ENCODE measurements at regions not wholly inside any gene's neighbourhood (a gene's known extent, or its start where the extent isn't known, plus 50 kb on each side); places are given as distances from the start of the nearest gene placed in this dataset.

DNA sequence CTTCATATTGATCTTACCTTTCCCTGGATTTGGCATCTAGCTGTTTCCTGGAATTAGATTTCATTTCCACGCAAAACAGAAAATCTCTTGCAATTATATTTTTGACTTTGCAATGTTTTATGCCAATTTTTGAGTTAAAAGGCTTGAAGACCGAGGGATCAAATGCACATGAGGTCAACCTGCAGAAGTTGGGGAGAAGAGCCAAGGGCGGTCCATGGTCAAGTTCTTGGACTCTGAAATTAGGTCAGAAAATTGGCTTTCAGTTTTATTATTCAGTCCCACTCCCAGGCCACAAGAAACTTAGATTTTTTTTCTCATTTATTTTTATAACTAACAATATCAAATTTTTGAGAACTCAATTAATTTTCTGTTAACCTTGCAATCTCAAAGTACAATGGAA lies 499.1 kb upstream of the USP24 start:
- Mint-ChIP-seq H3K36me3 (no peaks in the 10 kb centered on the region), H3K4me3 (no peak overlapping the region), H3K9me3 (no peaks in the 10 kb centered on the region), H3K4me1 (no peaks in the 10 kb centered on the region), H3K27ac (no peak overlapping the region), H3K27me3 (peaks cover 0 to 4% of the 10 kb centered on the region in 2 donors)
- DNase-seq (no peak), ATAC-seq (replicated peaks) (no peak)

DNA sequence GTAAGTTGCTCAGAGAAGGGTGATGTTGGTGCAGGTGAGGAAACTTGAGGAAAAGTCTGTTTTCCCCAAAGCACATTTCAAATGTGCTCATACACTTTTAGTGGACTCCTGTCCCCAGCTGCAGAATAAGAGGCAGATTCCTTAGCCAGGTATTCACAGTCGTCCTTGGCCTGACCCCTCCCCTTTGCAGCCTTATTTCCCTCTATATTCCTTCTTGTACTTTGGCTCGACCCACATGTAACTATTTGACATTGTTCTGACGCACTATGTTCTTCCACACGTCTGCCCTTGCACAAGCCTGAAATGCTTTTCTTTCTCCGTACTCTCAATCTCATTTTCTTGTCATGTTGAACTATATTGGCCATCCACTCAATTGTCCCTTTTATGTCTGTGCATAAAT lies 498.4 kb upstream of the USP24 start:
- Mint-ChIP-seq H3K4me1 (no peaks in the 10 kb centered on the region), H3K36me3 (no peaks in the 10 kb centered on the region), H3K9me3 (no peaks in the 10 kb centered on the region), H3K27ac (no peak overlapping the region), H3K4me3 (no peak overlapping the region), H3K27me3 (peaks cover 0 to 4% of the 10 kb centered on the region in 2 donors)
- ATAC-seq (replicated peaks) (no peak), DNase-seq (no peak)

- DNase-seq (no peak), ATAC-seq (replicated peaks) (no peak)
- H3K27ac Mint-ChIP-seq, result no peak overlapping the region
- H3K27me3 Mint-ChIP-seq, result peaks cover 0 to 4% of the 10 kb centered on the region in 2 donors
- no peaks in the 10 kb centered on the region for H3K36me3 Mint-ChIP-seq
- no peaks in the 10 kb centered on the region for H3K4me1 Mint-ChIP-seq
- no peaks in the 10 kb centered on the region for H3K9me3 Mint-ChIP-seq
- H3K4me3 Mint-ChIP-seq, result no peak overlapping the region
Observed at GRCh38 chr1:55712148-55712547, 497.0 kb upstream of the USP24 start.

DNA sequence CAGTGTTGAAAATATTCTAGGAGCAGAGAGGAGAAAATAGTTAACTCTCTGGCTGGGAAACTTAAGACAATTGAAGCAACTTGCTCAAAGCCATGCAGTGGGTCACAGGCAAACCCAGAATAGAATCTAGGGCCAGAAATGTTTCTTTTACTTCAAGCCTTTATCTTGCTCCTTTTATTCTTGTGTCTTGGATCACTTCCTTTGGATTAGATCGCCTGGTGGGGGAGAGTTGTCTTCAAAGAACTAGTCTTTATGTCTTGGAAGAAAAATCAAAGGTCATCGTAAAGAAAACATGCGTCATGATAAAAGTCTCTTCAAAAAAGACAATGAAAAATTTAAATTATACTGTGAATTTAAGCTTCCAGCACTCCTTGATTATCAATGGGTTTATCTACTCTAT lies 493.6 kb upstream of the USP24 start:
- DNase-seq, result no peak
- Mint-ChIP-seq H3K27me3 (peaks cover 0 to 4% of the 10 kb centered on the region in 2 donors), H3K36me3 (no peaks in the 10 kb centered on the region), H3K27ac (no peak overlapping the region), H3K4me1 (no peaks in the 10 kb centered on the region), H3K9me3 (no peaks in the 10 kb centered on the region), H3K4me3 (no peak overlapping the region)
- ATAC-seq (replicated peaks), result no peak

DNA sequence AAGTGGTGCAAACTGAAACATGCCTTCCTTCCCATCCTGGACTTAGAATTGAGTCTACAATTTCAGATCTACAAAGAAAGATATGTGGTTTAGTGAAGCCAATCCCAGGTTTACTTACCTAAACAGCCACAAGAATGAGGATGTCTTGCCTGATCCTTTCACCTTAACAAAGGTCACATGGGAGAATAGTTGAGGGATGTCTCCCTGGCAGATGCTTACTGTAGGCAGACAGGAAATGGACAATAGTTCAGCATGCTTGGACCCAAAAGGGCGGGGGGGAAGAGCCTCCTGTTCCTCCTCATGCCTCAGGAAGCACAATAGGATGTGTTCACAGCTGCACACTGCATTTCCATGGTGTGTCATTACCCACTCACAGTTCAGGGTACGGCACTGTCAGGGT lies 492.7 kb upstream of the USP24 start:
- ATAC-seq (replicated peaks), result no peak
- no peaks in the 10 kb centered on the region for H3K9me3 Mint-ChIP-seq
- H3K4me1 Mint-ChIP-seq, result no peaks in the 10 kb centered on the region
- no peak overlapping the region for H3K4me3 Mint-ChIP-seq
- DNase-seq, result no peak
- peaks cover 0 to 4% of the 10 kb centered on the region in 2 donors for H3K27me3 Mint-ChIP-seq
- H3K36me3 Mint-ChIP-seq, result no peaks in the 10 kb centered on the region
- H3K27ac Mint-ChIP-seq, result no peak overlapping the region

DNA sequence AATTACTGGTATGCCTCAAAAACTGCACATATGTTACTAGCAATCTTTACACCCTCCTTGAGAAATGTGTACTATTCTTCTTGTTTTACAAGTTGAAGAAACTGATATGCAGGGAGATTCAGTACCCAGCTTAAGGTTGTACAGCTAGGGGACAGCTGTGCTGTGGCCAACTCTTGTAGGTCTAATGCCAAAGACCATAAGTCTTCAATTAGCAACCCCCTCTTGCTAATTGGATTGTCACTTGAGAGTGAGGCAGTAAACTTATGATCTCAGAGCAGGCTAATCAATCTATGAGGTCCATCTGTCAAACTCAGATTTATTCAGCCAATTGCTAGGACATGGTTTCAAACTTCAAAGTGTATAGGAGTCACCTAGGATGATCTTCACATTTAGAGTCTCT lies 492.0 kb upstream of the USP24 start:
- DNase-seq, result no peak
- Mint-ChIP-seq H3K27me3 (peaks cover under 1 to 4% of the 10 kb centered on the region in 2 donors), H3K36me3 (no peaks in the 10 kb centered on the region), H3K9me3 (no peaks in the 10 kb centered on the region), H3K27ac (no peak overlapping the region), H3K4me1 (no peaks in the 10 kb centered on the region), H3K4me3 (no peak overlapping the region)
- no peak for ATAC-seq (replicated peaks)

DNA sequence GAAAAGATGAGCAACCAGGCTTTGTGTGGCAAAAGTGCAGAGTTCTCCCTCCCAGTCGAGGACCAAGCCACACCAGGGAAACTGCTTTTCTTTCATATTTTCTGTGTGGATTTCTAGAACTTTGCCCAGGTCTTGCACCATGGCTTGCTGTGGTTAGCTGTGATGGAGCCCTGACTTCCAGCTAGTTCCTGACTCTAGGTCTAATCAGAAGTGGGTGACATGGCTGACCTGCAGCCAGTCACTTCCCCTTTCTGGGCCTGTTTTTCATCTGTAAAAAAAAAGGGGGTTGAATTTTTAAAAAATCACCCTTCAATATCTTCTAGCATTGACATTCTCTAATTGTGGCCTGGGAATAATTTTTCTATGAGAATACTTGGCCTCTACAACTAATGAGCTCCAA lies 491.2 kb upstream of the USP24 start:
- Mint-ChIP-seq H3K27me3 (peaks cover 4 to 7% of the 10 kb centered on the region in 2 donors), H3K27ac (no peak overlapping the region), H3K4me1 (no peaks in the 10 kb centered on the region), H3K4me3 (no peak overlapping the region), H3K9me3 (no peaks in the 10 kb centered on the region), H3K36me3 (no peaks in the 10 kb centered on the region)
- peak; percentile 31 to 53 for ATAC-seq (replicated peaks)
- no peak for DNase-seq

GRCh38 chr1:55703726-55704363 lies 488.7 kb upstream of the USP24 start:
- Mint-ChIP-seq H3K4me1 (no peaks in the 10 kb centered on the region), H3K27me3 (peaks cover 4 to 7% of the 10 kb centered on the region in 2 donors), H3K9me3 (no peaks in the 10 kb centered on the region), H3K4me3 (no peak overlapping the region), H3K36me3 (no peaks in the 10 kb centered on the region), H3K27ac (no peak overlapping the region)
- ATAC-seq (replicated peaks) (no peak), DNase-seq (no peak)

DNA sequence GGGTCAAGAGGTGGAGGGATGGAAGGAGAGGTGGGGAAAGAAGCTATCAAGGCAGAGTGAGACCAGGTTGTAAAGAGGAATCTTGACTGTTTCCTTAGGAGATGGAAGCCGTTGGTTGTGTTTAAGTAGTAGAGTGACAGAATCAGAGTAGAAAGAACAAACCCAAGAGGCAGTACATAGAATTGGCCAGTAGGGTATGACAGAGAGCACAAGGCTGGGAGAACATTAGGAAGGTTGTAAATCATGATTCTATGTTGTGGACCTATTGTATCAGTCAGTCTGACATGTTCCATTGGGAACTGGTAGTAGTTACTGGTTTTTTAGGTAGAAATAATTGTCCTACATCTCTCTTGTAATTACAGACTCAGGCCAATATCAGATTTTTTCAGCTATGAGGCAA lies 486.9 kb upstream of the USP24 start:
- peak; percentile 65 to 68 for ATAC-seq (replicated peaks)

DNA sequence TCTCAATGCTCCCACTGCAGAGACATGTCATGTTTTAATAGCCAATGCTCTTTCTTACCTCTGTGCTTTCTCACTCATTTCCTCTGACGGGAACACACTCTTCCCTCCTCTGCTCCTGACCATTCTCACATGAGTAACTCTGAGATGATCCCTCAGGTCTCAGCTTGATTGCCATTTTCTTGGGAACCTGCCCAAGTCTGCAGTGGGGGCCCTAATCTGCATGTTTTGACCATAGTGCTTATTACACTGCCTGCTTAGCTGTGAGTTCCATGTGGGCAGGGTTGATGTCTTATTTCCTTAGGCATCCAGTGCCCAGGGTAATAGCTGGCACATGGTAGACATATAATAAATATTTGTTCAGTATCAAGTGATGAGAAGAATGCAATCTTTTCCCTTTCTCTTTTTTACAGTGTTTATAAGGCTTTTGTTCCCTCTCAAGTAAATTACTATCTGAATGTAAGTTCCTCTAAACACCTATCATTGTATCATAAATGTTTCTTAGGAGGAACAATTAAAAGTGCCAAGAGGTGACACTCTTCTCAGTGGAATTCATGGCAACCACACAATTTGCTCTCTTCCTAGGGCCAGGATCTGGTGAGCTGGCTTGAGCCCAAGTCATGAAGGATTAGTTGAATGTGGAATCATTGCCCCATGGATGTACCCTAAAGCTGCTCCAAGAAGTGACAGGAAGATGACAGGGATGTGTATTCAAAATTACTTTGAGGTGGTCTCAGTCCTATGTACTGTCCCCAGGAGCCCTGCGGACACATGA lies 485.4 kb upstream of the USP24 start:
- no peaks in the 10 kb centered on the region for H3K36me3 Mint-ChIP-seq
- no peak overlapping the region for H3K27ac Mint-ChIP-seq
- no peak for DNase-seq
- peaks cover 4 to 7% of the 10 kb centered on the region in 2 donors for H3K27me3 Mint-ChIP-seq
- H3K9me3 Mint-ChIP-seq, result no peaks in the 10 kb centered on the region
- H3K4me3 Mint-ChIP-seq, result no peak overlapping the region
- no peaks in the 10 kb centered on the region for H3K4me1 Mint-ChIP-seq
- no peak for ATAC-seq (replicated peaks)

More for the DNA sequence above, 486.9 kb upstream of the USP24 start:
- no peaks in the 10 kb centered on the region for H3K4me1 Mint-ChIP-seq
- H3K36me3 Mint-ChIP-seq, result no peaks in the 10 kb centered on the region
- no peaks in the 10 kb centered on the region for H3K9me3 Mint-ChIP-seq
- H3K27me3 Mint-ChIP-seq, result peaks cover 4 to 7% of the 10 kb centered on the region in 2 donors
- H3K4me3 Mint-ChIP-seq, result no peak overlapping the region
- DNase-seq, result no peak
- no peak overlapping the region for H3K27ac Mint-ChIP-seq

GRCh38 chr1:55699228-55699627 lies 484.1 kb upstream of the USP24 start:
- Mint-ChIP-seq H3K27ac (no peak overlapping the region), H3K9me3 (no peaks in the 10 kb centered on the region), H3K4me1 (no peaks in the 10 kb centered on the region), H3K36me3 (no peaks in the 10 kb centered on the region), H3K27me3 (peaks cover 0 to 7% of the 10 kb centered on the region in 2 donors), H3K4me3 (no peak overlapping the region)
- ATAC-seq (replicated peaks), result no peak
- no peak for DNase-seq

DNA sequence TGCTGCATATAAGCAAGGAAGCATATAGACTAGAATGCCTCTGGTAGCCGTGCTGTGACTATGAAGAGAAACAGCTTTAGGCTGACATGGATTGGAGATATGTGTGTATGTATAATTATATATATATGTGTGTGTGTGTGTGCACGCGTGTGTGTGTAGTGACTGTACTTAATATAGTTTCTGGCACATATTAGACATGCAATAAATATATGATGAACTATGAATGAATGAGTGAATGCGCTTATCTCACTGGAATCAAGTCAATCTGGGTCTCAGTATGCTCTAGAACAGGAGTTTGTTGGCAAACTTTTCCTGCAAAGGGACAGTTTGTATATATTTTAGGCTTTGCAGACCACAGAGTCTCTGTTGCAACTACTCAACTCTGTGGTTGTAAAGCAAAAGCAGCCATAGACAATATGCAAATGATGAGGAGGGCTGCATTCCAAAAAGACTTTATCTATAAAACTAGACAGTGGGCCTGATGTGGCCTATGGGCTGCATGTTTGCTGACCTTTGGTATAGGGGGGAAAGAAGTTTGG lies 482.9 kb upstream of the USP24 start:
- ATAC-seq (replicated peaks) (no peak), DNase-seq (no peak)
- Mint-ChIP-seq H3K4me3 (no peak overlapping the region), H3K27ac (no peak overlapping the region), H3K9me3 (no peaks in the 10 kb centered on the region), H3K27me3 (peaks cover 0 to 7% of the 10 kb centered on the region in 2 donors), H3K4me1 (no peaks in the 10 kb centered on the region), H3K36me3 (no peaks in the 10 kb centered on the region)

DNA sequence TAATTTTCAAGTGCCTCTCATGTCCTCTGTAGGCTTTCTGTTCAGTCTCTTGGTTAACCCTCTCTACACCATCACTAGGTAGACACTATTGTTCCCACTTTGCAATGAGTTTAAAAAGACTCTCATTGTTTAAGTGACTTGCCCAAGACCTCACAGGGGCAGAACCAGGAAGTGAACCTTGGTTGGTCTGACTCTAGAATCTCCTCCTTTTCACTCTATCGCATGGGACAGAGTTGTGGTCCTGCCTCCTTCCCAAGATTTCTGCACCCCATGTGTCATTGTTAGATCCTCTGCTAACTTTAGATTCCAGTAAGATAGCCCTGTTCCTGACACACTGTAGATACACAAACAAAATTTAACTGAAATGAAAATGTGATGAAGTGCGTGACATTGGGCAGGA lies 481.7 kb upstream of the USP24 start:
- Mint-ChIP-seq H3K27me3 (peaks cover 0 to 3% of the 10 kb centered on the region in 2 donors), H3K36me3 (no peaks in the 10 kb centered on the region), H3K9me3 (no peaks in the 10 kb centered on the region), H3K27ac (no peak overlapping the region), H3K4me3 (no peak overlapping the region), H3K4me1 (no peaks in the 10 kb centered on the region)
- ATAC-seq (replicated peaks) (no peak), DNase-seq (no peak)

- DNase-seq, result no peak
- H3K27me3 Mint-ChIP-seq, result no peaks in the 10 kb centered on the region
Observed at GRCh38 chr1:55696181-55696754, 481.1 kb upstream of the USP24 start.

DNA sequence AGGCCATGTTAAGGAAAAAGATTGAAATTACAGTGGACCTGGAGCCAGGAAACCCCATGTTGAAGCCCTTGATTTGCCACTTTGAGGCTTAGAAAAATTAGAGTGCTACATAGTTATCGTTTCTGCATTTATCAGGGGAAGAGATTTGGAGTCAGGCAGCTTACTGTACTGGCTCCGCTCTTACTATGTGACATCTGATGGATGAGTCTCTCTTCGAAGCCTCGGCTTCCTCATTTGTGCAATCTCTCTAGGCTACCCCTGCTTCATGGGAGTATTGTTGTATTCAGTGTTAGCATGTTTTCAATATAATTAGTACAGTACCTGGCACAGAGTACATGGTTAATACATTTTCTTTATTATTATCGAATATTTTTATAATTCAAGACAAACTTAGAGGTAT lies 480.4 kb upstream of the USP24 start:
- no peak overlapping the region for H3K4me3 Mint-ChIP-seq
- no peaks in the 10 kb centered on the region for H3K4me1 Mint-ChIP-seq
- no peaks in the 10 kb centered on the region for H3K9me3 Mint-ChIP-seq
- H3K27me3 Mint-ChIP-seq, result no peaks in the 10 kb centered on the region
- H3K36me3 Mint-ChIP-seq, result no peaks in the 10 kb centered on the region
- DNase-seq (no peak), ATAC-seq (replicated peaks) (no peak)
- H3K27ac Mint-ChIP-seq, result no peak overlapping the region

More at GRCh38 chr1:55696181-55696754, 481.1 kb upstream of the USP24 start:
- H3K4me1 Mint-ChIP-seq, result no peaks in the 10 kb centered on the region
- ATAC-seq (replicated peaks), result no peak
- no peak overlapping the region for H3K4me3 Mint-ChIP-seq
- H3K9me3 Mint-ChIP-seq, result no peaks in the 10 kb centered on the region
- H3K36me3 Mint-ChIP-seq, result no peaks in the 10 kb centered on the region
- H3K27ac Mint-ChIP-seq, result no peak overlapping the region
